Trophoblast cell (in vitro differentiated cells and primary cell): ENCODE measurements at regions not wholly inside any gene's neighbourhood (a gene's known extent, or its start where the extent isn't known, plus 50 kb on each side); places are given as distances from the start of the nearest gene placed in this dataset.

Experiments used
- DNase-seq, 2 donors: peaks; one replicate each; pipeline ENCODE4 v3.0.0-alpha.2; 2016
- H2AFZ ChIP-seq: 2 replicates; pipeline ENCODE4 v1.6.1; 2013; ENCODE audit warnings: low read length, moderate library complexity, mild to moderate bottlenecking; ENCODE audit not compliant: insufficient read depth, poor library complexity
- H2AK5ac ChIP-seq: 2 replicates; pipeline ENCODE4 v1.6.1; 2013; ENCODE audit warnings: mild to moderate bottlenecking, low read length
- H2BK120ac ChIP-seq: 2 replicates; pipeline ENCODE4 v1.6.1; 2013; ENCODE audit warnings: low read length, mild to moderate bottlenecking, moderate library complexity; ENCODE audit not compliant: insufficient read depth, poor library complexity
- H2BK12ac ChIP-seq: 2 replicates; pipeline ENCODE4 v1.6.1; 2013; ENCODE audit warnings: mild to moderate bottlenecking, low read length, moderate library complexity
- H2BK5ac ChIP-seq: 2 replicates; pipeline ENCODE4 v1.6.1; 2013; ENCODE audit warnings: low read length, low read depth, moderate library complexity, mild to moderate bottlenecking; ENCODE audit not compliant: poor library complexity
- H3K14ac ChIP-seq: 2 replicates; pipeline ENCODE4 v1.6.1; 2013; ENCODE audit warnings: mild to moderate bottlenecking, low read length
- H3K18ac ChIP-seq: 2 replicates; pipeline ENCODE4 v1.6.1; 2013; ENCODE audit warnings: mild to moderate bottlenecking, low read length
- H3K23ac ChIP-seq: 2 replicates; pipeline ENCODE4 v1.6.1; 2013; ENCODE audit warnings: low read length
- H3K27ac ChIP-seq: 2 replicates; pipeline ENCODE4 v1.5.1; 2013; ENCODE audit warnings: low read depth, mild to moderate bottlenecking, inconsistent platforms, low read length, moderate library complexity
- H3K27me3 ChIP-seq: 2 replicates; pipeline ENCODE4 v1.6.1; 2013; ENCODE audit warnings: inconsistent platforms, mild to moderate bottlenecking, low read length, moderate library complexity; ENCODE audit not compliant: insufficient read depth
- H3K36me3 ChIP-seq, 2 experiments: 1 replicate in 1 of 2; 2 replicates in 1 of 2; pipeline ENCODE4 v1.6.1; 2013; ENCODE audit warnings: low read length in 2 of 2, mild to moderate bottlenecking in 2 of 2, moderate library complexity in 1 of 2; ENCODE audit not compliant: insufficient read depth in 2 of 2, control insufficient read depth in 1 of 2
- H3K4ac ChIP-seq: 2 replicates; pipeline ENCODE4 v1.6.1; 2013; ENCODE audit warnings: low read depth, mild to moderate bottlenecking, low read length, moderate library complexity
- H3K4me1 ChIP-seq, 2 experiments: 1 replicate in 1 of 2; 2 replicates in 1 of 2; pipeline ENCODE4 v1.6.1; 2013; ENCODE audit warnings: low read length in 2 of 2, mild to moderate bottlenecking in 2 of 2, moderate library complexity in 1 of 2; ENCODE audit not compliant: insufficient read depth in 2 of 2, control insufficient read depth in 1 of 2
- H3K4me2 ChIP-seq: 2 replicates; pipeline ENCODE4 v1.6.1; 2013; ENCODE audit warnings: inconsistent platforms, mild to moderate bottlenecking, low read length, moderate library complexity
- H3K4me3 ChIP-seq: 2 replicates; pipeline ENCODE4 v1.5.1; 2013; ENCODE audit warnings: mild to moderate bottlenecking, low read depth, low read length, inconsistent platforms
- H3K79me1 ChIP-seq: one replicate; pipeline ENCODE4 v1.6.1; 2013; ENCODE audit warnings: low read length
- H3K79me2 ChIP-seq: 2 replicates; pipeline ENCODE4 v1.6.1; 2013; ENCODE audit warnings: low read length, mild to moderate bottlenecking; ENCODE audit not compliant: control insufficient read depth, insufficient read depth, poor library complexity
- H3K9ac ChIP-seq: 2 replicates; pipeline ENCODE4 v1.6.1; 2013; ENCODE audit warnings: mild to moderate bottlenecking, low read length
- H3K9me3 ChIP-seq: 2 replicates; pipeline ENCODE4 v1.6.1; 2013; ENCODE audit warnings: low read depth, mild to moderate bottlenecking, control low read depth, inconsistent platforms, low read length; ENCODE audit not compliant: insufficient read depth
- H4K12ac ChIP-seq: 2 replicates; pipeline ENCODE4 v1.6.1; 2013; ENCODE audit warnings: low read depth, mild to moderate bottlenecking, low read length, moderate library complexity
- H4K8ac ChIP-seq: 2 replicates; pipeline ENCODE4 v1.6.1; 2013; ENCODE audit warnings: low read depth, mild to moderate bottlenecking, low read length, moderate library complexity
- H4K91ac ChIP-seq: one replicate; pipeline ENCODE4 v1.6.1; 2013; ENCODE audit warnings: low read depth, mild to moderate bottlenecking, low read length, moderate library complexity
- WGBS: extraction: QIAGEN DNeasy Blood & Tissue Kit; methylation state at CpG from one replicate; pipeline ENCODE4 v1.1.7; 2013; ENCODE audit warnings: missing lambda C conversion rate; ENCODE audit not compliant: insufficient read length, insufficient coverage; ENCODE audit errors: extremely low coverage; 5-methylcytosine and 5-hydroxymethylcytosine counted together

DNA sequence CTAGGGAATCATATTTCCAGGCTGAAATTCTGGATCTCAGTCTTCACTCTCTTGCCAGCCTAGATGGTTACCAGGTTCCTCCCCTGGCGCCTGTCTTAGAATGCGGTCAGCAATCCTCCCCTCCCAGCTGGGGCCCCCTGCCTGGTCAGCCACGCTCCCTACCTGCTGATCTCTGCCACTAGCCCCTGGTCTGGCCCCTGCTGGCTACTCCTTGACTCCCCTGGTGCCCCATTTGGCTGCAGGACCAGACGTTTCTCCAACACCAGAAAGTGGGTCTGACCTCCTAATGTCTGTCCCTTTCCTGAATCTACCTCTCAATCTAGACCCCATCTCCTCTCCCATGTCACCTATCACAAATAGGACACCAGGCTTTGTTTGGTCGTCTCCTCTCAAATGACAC, 432.0 kb upstream of the SMIM21 start:
- Histone ChIP-seq H2BK120ac (no peak overlapping the region), H3K18ac (no peak overlapping the region), H3K4me3 (no peak overlapping the region), H3K36me3 (no peaks in the 10 kb centered on the region), H3K4ac (no peak overlapping the region), H3K27me3 (no peaks in the 10 kb centered on the region), H3K9me3 (no peaks in the 10 kb centered on the region), H4K12ac (no peak overlapping the region), H2BK12ac (no peak overlapping the region), H3K14ac (no peak overlapping the region), H4K91ac (no peak overlapping the region), H2AFZ (no peak overlapping the region), H3K9ac (no peak overlapping the region), H4K8ac (no peak overlapping the region), H3K4me2 (no peak overlapping the region), H3K79me2 (no peaks in the 10 kb centered on the region), H2AK5ac (no peak overlapping the region), H3K23ac (no peak overlapping the region), H3K27ac (no peak overlapping the region), H2BK5ac (no peak overlapping the region), H3K79me1 (no peaks in the 10 kb centered on the region), H3K4me1 (no peaks in the 10 kb centered on the region)
- WGBS = no CpG with 5 or more reads among the region's 5 CpGs
- DNase-seq = no peak

DNA sequence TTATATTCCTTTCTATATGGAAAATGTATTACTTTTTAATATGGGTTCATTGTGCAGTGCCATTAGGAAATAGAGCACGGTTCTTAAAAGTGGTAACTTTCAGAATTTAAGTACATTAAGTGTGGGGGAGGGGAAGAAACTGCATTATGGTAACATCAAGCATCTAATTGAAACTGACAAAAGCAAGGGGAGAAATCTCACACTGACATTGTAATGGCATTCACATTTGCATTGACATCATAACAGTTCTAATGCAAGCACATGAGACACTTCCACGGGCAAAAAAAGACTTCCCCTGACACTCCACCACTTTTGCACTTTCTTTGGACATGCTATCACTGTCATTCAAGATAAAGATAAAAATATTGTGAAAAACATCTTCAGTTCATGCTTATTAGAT, 431.3 kb upstream of the SMIM21 start:
- Histone ChIP-seq H2AK5ac (no peak overlapping the region), H3K27ac (no peak overlapping the region), H3K79me1 (no peaks in the 10 kb centered on the region), H3K27me3 (no peaks in the 10 kb centered on the region), H2BK12ac (no peak overlapping the region), H3K4me2 (no peak overlapping the region), H3K14ac (no peak overlapping the region), H4K12ac (no peak overlapping the region), H3K23ac (no peak overlapping the region), H3K4me3 (no peak overlapping the region), H2AFZ (no peak overlapping the region), H3K9me3 (no peaks in the 10 kb centered on the region), H3K9ac (no peak overlapping the region), H2BK5ac (no peak overlapping the region), H3K36me3 (no peaks in the 10 kb centered on the region), H3K4me1 (no peaks in the 10 kb centered on the region), H3K4ac (no peak overlapping the region), H4K8ac (no peak overlapping the region), H2BK120ac (no peak overlapping the region), H3K79me2 (no peaks in the 10 kb centered on the region), H3K18ac (no peak overlapping the region), H4K91ac (no peak overlapping the region)
- no peak for DNase-seq
- WGBS = no CpG with 5 or more reads among the region's 2 CpGs

DNA sequence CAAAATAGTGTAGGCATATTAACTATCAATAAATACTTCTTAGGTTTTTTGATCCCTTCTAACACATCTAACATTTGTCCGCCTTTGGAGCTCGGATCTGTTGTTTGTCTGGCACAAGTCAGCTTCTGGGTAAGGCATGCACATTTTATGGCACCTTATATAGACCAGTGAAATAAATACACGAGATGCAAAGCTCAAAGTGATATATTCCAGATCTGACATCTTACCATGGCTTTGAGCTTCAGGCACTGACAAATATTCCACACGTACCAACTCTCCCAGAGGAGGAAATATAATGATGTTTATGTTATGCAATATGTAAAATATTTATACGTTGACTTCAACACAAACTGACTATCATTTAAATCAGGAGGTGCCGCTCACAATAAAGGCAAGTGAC, 430.1 kb upstream of the SMIM21 start:
- Histone ChIP-seq H4K91ac (no peak overlapping the region), H2AK5ac (no peak overlapping the region), H2BK12ac (no peak overlapping the region), H2BK5ac (no peak overlapping the region), H3K79me1 (no peaks in the 10 kb centered on the region), H2AFZ (no peak overlapping the region), H3K27ac (no peak overlapping the region), H3K4ac (no peak overlapping the region), H3K4me1 (no peaks in the 10 kb centered on the region), H3K27me3 (no peaks in the 10 kb centered on the region), H3K36me3 (no peaks in the 10 kb centered on the region), H3K18ac (no peak overlapping the region), H3K79me2 (no peaks in the 10 kb centered on the region), H3K4me2 (no peak overlapping the region), H4K8ac (no peak overlapping the region), H3K23ac (no peak overlapping the region), H3K14ac (no peak overlapping the region), H2BK120ac (no peak overlapping the region), H3K9ac (no peak overlapping the region), H4K12ac (no peak overlapping the region), H3K9me3 (no peaks in the 10 kb centered on the region), H3K4me3 (no peak overlapping the region)
- DNase-seq = no peak
- WGBS = no CpG with 5 or more reads among the region's 6 CpGs

- Histone ChIP-seq H3K36me3 (no peaks in the 10 kb centered on the region), H3K27me3 (no peaks in the 10 kb centered on the region), H4K91ac (no peak overlapping the region)
Observed at GRCh38 chr18:75854808-75855207, 427.3 kb upstream of the SMIM21 start.

More at GRCh38 chr18:75854808-75855207, 427.3 kb upstream of the SMIM21 start:
- Histone ChIP-seq H2BK12ac (no peak overlapping the region), H3K23ac (no peak overlapping the region), H4K8ac (no peak overlapping the region), H3K9me3 (no peaks in the 10 kb centered on the region), H2AK5ac (no peak overlapping the region), H3K79me2 (no peaks in the 10 kb centered on the region), H2BK120ac (no peak overlapping the region), H3K27ac (no peak overlapping the region), H3K4ac (no peak overlapping the region), H3K14ac (no peak overlapping the region), H3K4me3 (no peak overlapping the region), H3K4me2 (no peak overlapping the region), H3K4me1 (no peaks in the 10 kb centered on the region), H4K12ac (no peak overlapping the region), H2BK5ac (no peak overlapping the region), H3K9ac (peak overlapping the region; percentile 74), H2AFZ (no peak overlapping the region), H3K18ac (no peak overlapping the region), H3K79me1 (no peaks in the 10 kb centered on the region)
- WGBS = no CpG with 5 or more reads among the region's 10 CpGs
- DNase-seq = no peak
